ENCODE measurements at regions not wholly inside any gene's neighbourhood (a gene's known extent, or its start where the extent isn't known, plus 50 kb on each side); places are given as distances from the start of the nearest gene placed in this dataset.

GRCh38 chr1:87898431-87898830, 569.8 kb downstream of the LMO4 start:
- peaks cover 3% of the 10 kb centered on the region for H3K27me3 Mint-ChIP-seq (ENCODE audit: low read depth, unreplicated experiment)
- Histone ChIP-seq H3K36me3 (ENCODE audit: insufficient read depth, low read length) (no peaks in the 10 kb centered on the region), H2AFZ (ENCODE audit: low read depth, low read length) (no peak overlapping the region), H3K4me1 (ENCODE audit: insufficient read depth, low read length) (no peaks in the 10 kb centered on the region), H3K27me3 (ENCODE audit: insufficient read depth, low read length) (no peaks in the 10 kb centered on the region), H3K4me3 (ENCODE audit: insufficient read depth, low read depth, low read length) (no peak overlapping the region), H4K20me1 (ENCODE audit: insufficient read depth, low read length) (no peaks in the 10 kb centered on the region), H3K27ac (ENCODE audit: low read depth, low read length) (no peak overlapping the region), H3K9me3 (ENCODE audit: insufficient read depth, low read depth, low read length) (no peaks in the 10 kb centered on the region), H3K4me2 (ENCODE audit: low read length) (no peak overlapping the region), H3K79me2 (ENCODE audit: insufficient read depth, low read length) (no peaks in the 10 kb centered on the region), H3K9ac (ENCODE audit: low read length) (no peak overlapping the region)
- H3K36me3 Mint-ChIP-seq (ENCODE audit: low read depth, unreplicated experiment), result no peaks in the 10 kb centered on the region
- no peak overlapping the region for H3K27ac Mint-ChIP-seq (ENCODE audit: unreplicated experiment)
- H3K9me3 Mint-ChIP-seq (ENCODE audit: unreplicated experiment), result no peaks in the 10 kb centered on the region
- FAIRE-seq (no peak), DNase-seq (ENCODE audit: low read depth) (no peak)
- H3K4me3 Mint-ChIP-seq (ENCODE audit: unreplicated experiment), result no peak overlapping the region
- H3K4me1 Mint-ChIP-seq (ENCODE audit: low read depth, unreplicated experiment), result peaks cover 4% of the 10 kb centered on the region
- TF ChIP-seq, protein P1, sequence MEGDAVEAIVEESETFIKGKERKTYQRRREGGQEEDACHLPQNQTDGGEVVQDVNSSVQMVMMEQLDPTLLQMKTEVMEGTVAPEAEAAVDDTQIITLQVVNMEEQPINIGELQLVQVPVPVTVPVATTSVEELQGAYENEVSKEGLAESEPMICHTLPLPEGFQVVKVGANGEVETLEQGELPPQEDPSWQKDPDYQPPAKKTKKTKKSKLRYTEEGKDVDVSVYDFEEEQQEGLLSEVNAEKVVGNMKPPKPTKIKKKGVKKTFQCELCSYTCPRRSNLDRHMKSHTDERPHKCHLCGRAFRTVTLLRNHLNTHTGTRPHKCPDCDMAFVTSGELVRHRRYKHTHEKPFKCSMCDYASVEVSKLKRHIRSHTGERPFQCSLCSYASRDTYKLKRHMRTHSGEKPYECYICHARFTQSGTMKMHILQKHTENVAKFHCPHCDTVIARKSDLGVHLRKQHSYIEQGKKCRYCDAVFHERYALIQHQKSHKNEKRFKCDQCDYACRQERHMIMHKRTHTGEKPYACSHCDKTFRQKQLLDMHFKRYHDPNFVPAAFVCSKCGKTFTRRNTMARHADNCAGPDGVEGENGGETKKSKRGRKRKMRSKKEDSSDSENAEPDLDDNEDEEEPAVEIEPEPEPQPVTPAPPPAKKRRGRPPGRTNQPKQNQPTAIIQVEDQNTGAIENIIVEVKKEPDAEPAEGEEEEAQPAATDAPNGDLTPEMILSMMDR (IDR thresholded peaks at IDR 0.05; ENCODE audit: insufficient read depth, low read depth, low read length), result no peak
- no peak for TF ChIP-seq EZH2 (IDR thresholded peaks at IDR 0.05; ENCODE audit: insufficient read depth, low read length)

DNA sequence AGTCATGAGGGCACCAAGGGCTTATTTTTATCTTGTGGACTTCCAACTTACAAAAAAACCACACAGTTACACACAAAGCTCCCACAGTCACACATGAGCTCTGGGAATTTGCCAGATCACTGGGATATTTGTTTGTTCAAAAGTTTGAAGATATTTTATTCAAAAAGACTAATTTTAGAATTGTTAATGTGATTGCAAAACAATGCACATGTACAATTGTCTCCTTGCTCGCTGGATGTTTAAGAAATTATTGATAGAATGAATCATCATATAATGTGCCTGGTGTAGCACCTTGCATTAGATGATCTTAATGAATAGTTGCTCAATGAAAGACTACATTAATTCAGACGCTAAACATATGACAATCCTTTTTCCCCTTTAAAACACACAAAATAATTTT, 570.3 kb downstream of the LMO4 start:
- H2AFZ ChIP-seq (ENCODE audit: low read depth, low read length), result no peak overlapping the region
- no peaks in the 10 kb centered on the region for H3K27me3 ChIP-seq (ENCODE audit: insufficient read depth, low read length)
- Mint-ChIP-seq H3K27me3 (ENCODE audit: low read depth, unreplicated experiment) (peaks cover 3% of the 10 kb centered on the region), H3K9me3 (ENCODE audit: unreplicated experiment) (no peaks in the 10 kb centered on the region), H3K27ac (ENCODE audit: unreplicated experiment) (no peak overlapping the region), H3K36me3 (ENCODE audit: low read depth, unreplicated experiment) (no peaks in the 10 kb centered on the region), H3K4me1 (ENCODE audit: low read depth, unreplicated experiment) (peaks cover 4% of the 10 kb centered on the region), H3K4me3 (ENCODE audit: unreplicated experiment) (no peak overlapping the region)
- no peaks in the 10 kb centered on the region for H3K36me3 ChIP-seq (ENCODE audit: insufficient read depth, low read length)
- H4K20me1 ChIP-seq (ENCODE audit: insufficient read depth, low read length), result no peaks in the 10 kb centered on the region
- no peaks in the 10 kb centered on the region for H3K79me2 ChIP-seq (ENCODE audit: insufficient read depth, low read length)
- no peak overlapping the region for H3K4me3 ChIP-seq (ENCODE audit: insufficient read depth, low read depth, low read length)
- H3K4me1 ChIP-seq (ENCODE audit: insufficient read depth, low read length), result no peaks in the 10 kb centered on the region
- TF ChIP-seq EZH2 (IDR thresholded peaks at IDR 0.05; ENCODE audit: insufficient read depth, low read length), result no peak
- TF ChIP-seq, protein P1 (IDR thresholded peaks at IDR 0.05; ENCODE audit: insufficient read depth, low read depth, low read length), result no peak
- no peak overlapping the region for H3K27ac ChIP-seq (ENCODE audit: low read depth, low read length)
- H3K4me2 ChIP-seq (ENCODE audit: low read length), result no peak overlapping the region
- FAIRE-seq (no peak), DNase-seq (ENCODE audit: low read depth) (no peak)
- H3K9me3 ChIP-seq (ENCODE audit: insufficient read depth, low read depth, low read length), result no peaks in the 10 kb centered on the region
- H3K9ac ChIP-seq (ENCODE audit: low read length), result no peak overlapping the region

DNA sequence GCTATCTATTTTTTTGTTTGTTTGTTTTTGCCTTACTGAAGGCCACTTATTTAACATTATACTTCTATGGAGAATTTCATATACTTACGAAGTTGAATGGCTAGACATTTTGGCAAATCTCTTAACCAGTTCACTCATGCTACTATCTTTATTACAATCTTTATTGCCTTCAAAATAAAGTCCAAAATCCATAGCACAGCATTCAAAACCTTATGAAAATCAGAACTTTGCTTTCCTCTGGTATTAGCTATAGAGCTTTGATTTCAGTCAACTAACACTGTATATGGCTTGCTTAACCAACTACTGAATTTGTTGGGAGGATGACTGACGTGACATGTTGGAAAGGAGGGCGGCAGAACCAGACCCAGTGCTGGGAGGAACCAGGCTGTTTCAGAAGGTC, 571.1 kb downstream of the LMO4 start:
- FAIRE-seq, result no peak

More for the DNA sequence above, 571.1 kb downstream of the LMO4 start:
- no peaks in the 10 kb centered on the region for H3K4me1 ChIP-seq (ENCODE audit: insufficient read depth, low read length)
- H3K9me3 ChIP-seq (ENCODE audit: insufficient read depth, low read depth, low read length), result no peaks in the 10 kb centered on the region
- Mint-ChIP-seq H3K36me3 (ENCODE audit: low read depth, unreplicated experiment) (no peaks in the 10 kb centered on the region), H3K4me1 (ENCODE audit: low read depth, unreplicated experiment) (peaks cover 4% of the 10 kb centered on the region), H3K4me3 (ENCODE audit: unreplicated experiment) (no peak overlapping the region), H3K27ac (ENCODE audit: unreplicated experiment) (no peak overlapping the region), H3K27me3 (ENCODE audit: low read depth, unreplicated experiment) (peaks cover 3% of the 10 kb centered on the region), H3K9me3 (ENCODE audit: unreplicated experiment) (no peaks in the 10 kb centered on the region)
- no peaks in the 10 kb centered on the region for H3K79me2 ChIP-seq (ENCODE audit: insufficient read depth, low read length)
- no peak for TF ChIP-seq EZH2 (IDR thresholded peaks at IDR 0.05; ENCODE audit: insufficient read depth, low read length)
- TF ChIP-seq, protein P1 (IDR thresholded peaks at IDR 0.05; ENCODE audit: insufficient read depth, low read depth, low read length), result no peak
- H4K20me1 ChIP-seq (ENCODE audit: insufficient read depth, low read length), result no peaks in the 10 kb centered on the region
- H3K4me2 ChIP-seq (ENCODE audit: low read length), result no peak overlapping the region
- H3K27me3 ChIP-seq (ENCODE audit: insufficient read depth, low read length), result no peaks in the 10 kb centered on the region
- no peaks in the 10 kb centered on the region for H3K36me3 ChIP-seq (ENCODE audit: insufficient read depth, low read length)
- no peak overlapping the region for H3K27ac ChIP-seq (ENCODE audit: low read depth, low read length)
- no peak overlapping the region for H3K4me3 ChIP-seq (ENCODE audit: insufficient read depth, low read depth, low read length)
- H3K9ac ChIP-seq (ENCODE audit: low read length), result no peak overlapping the region
- no peak for DNase-seq (ENCODE audit: low read depth)
- no peak overlapping the region for H2AFZ ChIP-seq (ENCODE audit: low read depth, low read length)
